OCI-LY7 (cell line): ENCODE measurements at regions not wholly inside any gene's neighbourhood (a gene's known extent, or its start where the extent isn't known, plus 50 kb on each side); places are given as distances from the start of the nearest gene placed in this dataset.

Experiments used
- EZH2phosphoT487 ChIP-seq: fragments of 200-600 bp; sonication (generic); IDR thresholded peaks from 2 replicates; pipeline ENCODE4 v1.6.1; 2018; ENCODE audit warnings: low read depth, borderline replicate concordance, mild to moderate bottlenecking, mixed run types, antibody characterized with exemption, low read length, moderate library complexity, mixed read lengths
- TF ChIP-seq, protein P1 (sequence below): fragments of 200-600 bp; sonication (generic); conservative IDR thresholded peaks from 2 replicates; pipeline ENCODE4 v1.5.1; 2014; ENCODE audit warnings: mild to moderate bottlenecking, antibody characterized with exemption, low read length, moderate library complexity, mixed read lengths

DNA sequence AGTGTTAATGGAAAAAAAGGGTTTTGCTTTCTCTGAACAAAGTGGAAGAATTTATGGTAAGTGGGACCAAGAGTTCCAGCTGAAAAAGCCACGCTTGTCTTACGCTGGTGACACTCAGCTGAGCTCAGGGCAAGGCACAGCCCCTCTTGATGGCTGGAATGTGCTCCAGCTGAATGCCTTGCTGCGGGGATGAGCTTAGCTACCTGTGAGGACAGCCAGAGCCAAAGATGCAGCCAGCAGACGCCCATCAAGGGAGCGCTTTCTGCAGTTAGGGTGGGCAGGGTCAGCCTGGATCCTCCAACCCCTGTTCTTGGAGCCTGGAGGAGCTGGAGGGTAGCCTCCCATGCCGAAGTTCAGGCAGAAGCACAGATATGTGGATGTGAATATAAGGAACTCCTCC is 191.4 kb downstream of the SCP2D1 start:
- TF ChIP-seq, protein P1, sequence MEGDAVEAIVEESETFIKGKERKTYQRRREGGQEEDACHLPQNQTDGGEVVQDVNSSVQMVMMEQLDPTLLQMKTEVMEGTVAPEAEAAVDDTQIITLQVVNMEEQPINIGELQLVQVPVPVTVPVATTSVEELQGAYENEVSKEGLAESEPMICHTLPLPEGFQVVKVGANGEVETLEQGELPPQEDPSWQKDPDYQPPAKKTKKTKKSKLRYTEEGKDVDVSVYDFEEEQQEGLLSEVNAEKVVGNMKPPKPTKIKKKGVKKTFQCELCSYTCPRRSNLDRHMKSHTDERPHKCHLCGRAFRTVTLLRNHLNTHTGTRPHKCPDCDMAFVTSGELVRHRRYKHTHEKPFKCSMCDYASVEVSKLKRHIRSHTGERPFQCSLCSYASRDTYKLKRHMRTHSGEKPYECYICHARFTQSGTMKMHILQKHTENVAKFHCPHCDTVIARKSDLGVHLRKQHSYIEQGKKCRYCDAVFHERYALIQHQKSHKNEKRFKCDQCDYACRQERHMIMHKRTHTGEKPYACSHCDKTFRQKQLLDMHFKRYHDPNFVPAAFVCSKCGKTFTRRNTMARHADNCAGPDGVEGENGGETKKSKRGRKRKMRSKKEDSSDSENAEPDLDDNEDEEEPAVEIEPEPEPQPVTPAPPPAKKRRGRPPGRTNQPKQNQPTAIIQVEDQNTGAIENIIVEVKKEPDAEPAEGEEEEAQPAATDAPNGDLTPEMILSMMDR: no peak
- TF ChIP-seq EZH2phosphoT487: no peak
